IMR-90 (cell line): ENCODE measurements at regions not wholly inside any gene's neighbourhood (a gene's known extent, or its start where the extent isn't known, plus 50 kb on each side); places are given as distances from the start of the nearest gene placed in this dataset.

Experiments used
- CEBPB ChIP-seq: IDR thresholded peaks from 2 replicates; pipeline ENCODE4 v1.6.1; 2012; ENCODE audit warnings: low read depth, low read length, improper control_type of control experiment
- CHD1 ChIP-seq: IDR thresholded peaks from 2 replicates; pipeline ENCODE4 v1.6.1; 2012; ENCODE audit warnings: low read depth, low read length, improper control_type of control experiment
- CTCF ChIP-seq: conservative IDR thresholded peaks from 2 replicates; pipeline ENCODE4 v1.5.1; 2012; ENCODE audit warnings: mild to moderate bottlenecking, low read depth, low read length, improper control_type of control experiment
- FOS ChIP-seq: fragments of 150-350 bp; IDR thresholded peaks from 2 replicates; pipeline ENCODE4 v1.6.1; 2016; ENCODE audit warnings: low read depth, low read length
- MAZ ChIP-seq: IDR thresholded peaks from 2 replicates; pipeline ENCODE4 v1.6.1; 2012; ENCODE audit warnings: low read depth, mild to moderate bottlenecking, low read length, improper control_type of control experiment, moderate library complexity, borderline replicate concordance
- MXI1 ChIP-seq: IDR thresholded peaks from 2 replicates; pipeline ENCODE4 v1.6.1; 2012; ENCODE audit warnings: low read depth, mild to moderate bottlenecking, low read length, moderate library complexity, borderline replicate concordance
- POLR2A ChIP-seq: IDR thresholded peaks from 2 replicates; pipeline ENCODE4 v1.6.1; 2012; ENCODE audit warnings: mild to moderate bottlenecking, low read depth, low read length
- RAD21 ChIP-seq: IDR thresholded peaks from 2 replicates; pipeline ENCODE4 v1.6.1; 2012; ENCODE audit warnings: low read length, improper control_type of control experiment
- RCOR1 ChIP-seq: IDR thresholded peaks from 2 replicates; pipeline ENCODE4 v1.6.1; 2012; ENCODE audit warnings: mild to moderate bottlenecking, low read length, improper control_type of control experiment; ENCODE audit not compliant: insufficient replicate concordance
- SMC3 ChIP-seq: fragments of 150-350 bp; IDR thresholded peaks from 2 replicates; pipeline ENCODE4 v1.6.1; 2016; ENCODE audit warnings: low read depth, mild to moderate bottlenecking, antibody characterized with exemption, low read length, moderate library complexity
- USF2 ChIP-seq: fragments of 150-350 bp; IDR thresholded peaks from 2 replicates; pipeline ENCODE4 v1.6.1; 2017; ENCODE audit warnings: mild to moderate bottlenecking, antibody characterized with exemption, low read length, low read depth

GRCh38 chr4:170872794-170873193 lies 783.0 kb upstream of the AADAT start:
- no peak for TF ChIP-seq POLR2A
- no peak for TF ChIP-seq MXI1
- TF ChIP-seq CTCF: no peak
- TF ChIP-seq RCOR1: no peak
- no peak for TF ChIP-seq CHD1
- no peak for TF ChIP-seq MAZ
- no peak for TF ChIP-seq CEBPB
- TF ChIP-seq FOS: no peak
- no peak for TF ChIP-seq RAD21
- TF ChIP-seq USF2: no peak
- TF ChIP-seq SMC3: no peak
